ENCODE measurements at regions not wholly inside any gene's neighbourhood (a gene's known extent, or its start where the extent isn't known, plus 50 kb on each side); places are given as distances from the start of the nearest gene placed in this dataset.

GRCh38 chr13:31437975-31438374, 238.2 kb downstream of the B3GLCT start:
- DNase-seq (ENCODE audit: low spot score), result no peak
- in situ Hi-C loops (cut with HindIII; ENCODE audit: low sequenced_read_pairs), result no loop called here

GRCh38 chr13:31440132-31440531, 240.4 kb downstream of the B3GLCT start:
- in situ Hi-C loops (cut with HindIII; ENCODE audit: low sequenced_read_pairs), result no loop called here
- DNase-seq (ENCODE audit: low spot score), result no peak

GRCh38 chr13:31441800-31442510, 242.2 kb downstream of the B3GLCT start:
- in situ Hi-C loops (cut with HindIII; ENCODE audit: low sequenced_read_pairs), result no loop called here
- DNase-seq (ENCODE audit: low spot score), result no peak

- in situ Hi-C loops (cut with HindIII; ENCODE audit: low sequenced_read_pairs), result no loop called here
Measured at GRCh38 chr13:31442571-31442970, 242.8 kb downstream of the B3GLCT start.

GRCh38 chr13:31444266-31444856, 244.6 kb downstream of the B3GLCT start:
- no peak for DNase-seq (ENCODE audit: low spot score)
- in situ Hi-C loops (cut with HindIII; ENCODE audit: low sequenced_read_pairs), result no loop called here

More at GRCh38 chr13:31442571-31442970, 242.8 kb downstream of the B3GLCT start:
- no peak for DNase-seq (ENCODE audit: low spot score)

GRCh38 chr13:31452525-31452924, 252.8 kb downstream of the B3GLCT start:
- DNase-seq (ENCODE audit: low spot score), result no peak
- in situ Hi-C loops (cut with HindIII; ENCODE audit: low sequenced_read_pairs), result no loop called here

- no peak for DNase-seq (ENCODE audit: low spot score)
- in situ Hi-C loops (cut with HindIII; ENCODE audit: low sequenced_read_pairs), result no loop called here
Measured at GRCh38 chr13:31455581-31455980, 255.8 kb downstream of the B3GLCT start.

GRCh38 chr13:31456056-31456455, 256.3 kb downstream of the B3GLCT start:
- in situ Hi-C loops (cut with HindIII; ENCODE audit: low sequenced_read_pairs), result no loop called here
- DNase-seq (ENCODE audit: low spot score), result no peak

- no peak for DNase-seq (ENCODE audit: low spot score)
- in situ Hi-C loops (cut with HindIII; ENCODE audit: low sequenced_read_pairs), result no loop called here
Measured at GRCh38 chr13:31460061-31460460, 260.3 kb downstream of the B3GLCT start.

- DNase-seq (ENCODE audit: low spot score), result no peak
- in situ Hi-C loops (cut with HindIII; ENCODE audit: low sequenced_read_pairs), result no loop called here
Measured at GRCh38 chr13:31461923-31462322, 262.1 kb downstream of the B3GLCT start.

- no peak for DNase-seq (ENCODE audit: low spot score)
- in situ Hi-C loops (cut with HindIII; ENCODE audit: low sequenced_read_pairs), result no loop called here
Measured at GRCh38 chr13:31462766-31463165, 263.0 kb downstream of the B3GLCT start.

GRCh38 chr13:31468114-31468902, 268.5 kb downstream of the B3GLCT start:
- in situ Hi-C loops (cut with HindIII; ENCODE audit: low sequenced_read_pairs), result no loop called here
- DNase-seq (ENCODE audit: low spot score), result no peak

GRCh38 chr13:31469377-31469776, 269.6 kb downstream of the B3GLCT start:
- in situ Hi-C loops (cut with HindIII; ENCODE audit: low sequenced_read_pairs), result no loop called here
- no peak for DNase-seq (ENCODE audit: low spot score)

- DNase-seq (ENCODE audit: low spot score), result no peak
- in situ Hi-C loops (cut with HindIII; ENCODE audit: low sequenced_read_pairs), result no loop called here
Measured at GRCh38 chr13:31476266-31476665, 263.1 kb upstream of the RXFP2 start.

GRCh38 chr13:31476753-31477152, 262.6 kb upstream of the RXFP2 start:
- in situ Hi-C loops (cut with HindIII; ENCODE audit: low sequenced_read_pairs), result no loop called here
- no peak for DNase-seq (ENCODE audit: low spot score)

- no peak for DNase-seq (ENCODE audit: low spot score)
- in situ Hi-C loops (cut with HindIII; ENCODE audit: low sequenced_read_pairs), result no loop called here
Measured at GRCh38 chr13:31477961-31478360, 261.4 kb upstream of the RXFP2 start.

GRCh38 chr13:31485183-31485582, 254.1 kb upstream of the RXFP2 start:
- in situ Hi-C loops (cut with HindIII; ENCODE audit: low sequenced_read_pairs), result no loop called here

GRCh38 chr13:31485651-31486051, 253.7 kb upstream of the RXFP2 start:
- no peak for DNase-seq (ENCODE audit: low spot score)
- in situ Hi-C loops (cut with HindIII; ENCODE audit: low sequenced_read_pairs), result no loop called here

More at GRCh38 chr13:31485183-31485582, 254.1 kb upstream of the RXFP2 start:
- DNase-seq (ENCODE audit: low spot score), result no peak

GRCh38 chr13:31495336-31495735, 244.0 kb upstream of the RXFP2 start:
- in situ Hi-C loops (cut with HindIII; ENCODE audit: low sequenced_read_pairs), result no loop called here

GRCh38 chr13:31499274-31499673, 240.1 kb upstream of the RXFP2 start:
- DNase-seq (ENCODE audit: low spot score), result no peak
- in situ Hi-C loops (cut with HindIII; ENCODE audit: low sequenced_read_pairs), result no loop called here

More at GRCh38 chr13:31495336-31495735, 244.0 kb upstream of the RXFP2 start:
- no peak for DNase-seq (ENCODE audit: low spot score)
